RWPE1 (cell line): ENCODE measurements at regions not wholly inside any gene's neighbourhood (a gene's known extent, or its start where the extent isn't known, plus 50 kb on each side); places are given as distances from the start of the nearest gene placed in this dataset.

Experiments
- CTCF ChIA-PET: fragments of 350-600 bp; sonication (Branson Sonifier 250); formaldehyde crosslinking; extraction: SDS; loops from one replicate; lab custom pipeline; 2021; lab: Yijun Ruan, JAX
- POLR2A ChIA-PET: fragments of 400-600 bp; formaldehyde crosslinking; extraction: SDS; loops from one replicate; lab custom pipeline; 2020; ENCODE audit warnings: antibody characterized with exemption; ENCODE audit not compliant: low non-redundant PET; lab: Yijun Ruan, JAX
- DNase-seq: peaks from one replicate; pipeline ENCODE4 v3.0.0; 2012; ENCODE audit warnings: low spot score
- H3K27ac ChIP-seq: fragments of 450-650 bp; 2 replicates; pipeline ENCODE4 v1.5.1; 2017
- CTCF ChIP-seq: fragments of 450-650 bp; conservative IDR thresholded peaks from 2 replicates; pipeline ENCODE4 v1.5.1; 2017; ENCODE audit warnings: low read depth, mild to moderate bottlenecking

DNA sequence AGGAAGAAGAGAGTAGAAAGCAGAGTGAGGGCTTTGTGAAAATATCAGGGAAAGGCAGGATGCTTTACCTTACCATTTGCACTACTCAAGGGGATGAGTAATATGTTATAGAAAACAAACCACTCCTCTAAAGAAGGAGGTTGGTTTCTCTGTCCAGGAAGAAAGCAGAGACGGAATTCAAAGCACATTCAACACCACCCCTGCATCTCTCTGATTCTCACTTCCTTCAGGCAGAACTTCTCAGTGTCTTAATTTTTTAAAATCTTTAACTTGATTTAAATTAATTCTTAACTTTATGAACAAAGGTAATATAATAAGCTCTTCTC is 82.4 kb downstream of the NR2F2 start:
- ChIA-PET POLR2A (no interaction called here), CTCF (no interaction called here)
- TF ChIP-seq CTCF: no peak
- H3K27ac ChIP-seq: no peak overlapping the region
- DNase-seq: no peak

DNA sequence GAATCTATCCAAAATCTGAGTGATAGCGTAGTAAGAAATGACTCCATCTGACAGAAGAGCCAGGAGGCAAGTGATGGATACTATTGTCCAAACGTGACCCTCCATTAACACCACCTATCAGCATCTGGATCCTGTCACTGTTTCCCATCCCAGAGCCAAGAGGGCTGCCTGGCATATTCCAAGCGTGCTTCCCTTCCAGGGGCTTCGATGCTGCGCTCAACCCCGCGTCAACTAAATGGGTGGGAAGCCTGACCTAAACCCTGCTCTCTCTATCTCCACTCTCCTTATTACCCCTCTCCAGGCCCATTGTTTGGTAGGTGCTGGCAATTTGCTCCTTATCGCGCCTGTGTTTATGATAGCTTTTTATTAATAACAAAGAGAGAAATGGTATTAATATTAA is 83.2 kb downstream of the NR2F2 start:
- no peak for DNase-seq
- TF ChIP-seq CTCF: no peak
- no peak overlapping the region for H3K27ac ChIP-seq
- CTCF ChIA-PET: no interaction called here
- POLR2A ChIA-PET: no interaction called here

DNA sequence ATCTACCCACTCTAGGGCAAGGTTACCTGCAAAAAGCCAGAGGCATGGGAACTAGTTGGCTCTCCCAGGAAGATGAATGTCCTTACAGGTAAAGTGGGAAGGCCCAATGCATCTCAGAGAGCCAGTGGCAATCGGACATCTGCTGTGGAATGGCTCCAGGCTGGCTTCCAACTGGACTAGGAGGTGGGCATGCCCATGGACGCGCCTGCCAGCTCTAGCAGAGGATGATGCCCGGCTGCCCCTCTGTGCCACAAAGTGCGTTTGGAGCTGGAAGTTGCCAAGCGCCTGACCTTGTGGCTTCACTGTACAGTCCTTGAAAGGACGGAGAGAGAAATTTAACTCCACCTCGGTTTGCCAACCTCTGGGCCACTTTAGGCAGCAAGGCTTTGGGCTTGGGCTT is 84.4 kb downstream of the NR2F2 start:
- H3K27ac ChIP-seq: no peak overlapping the region
- DNase-seq: no peak
- CTCF ChIA-PET: interaction anchor here (0.5 kb wide), 1 partner anchor 16 kb away, joined by 3 read pairs; no protein-coding TSS in a partner anchor
- POLR2A ChIA-PET: no interaction called here
- TF ChIP-seq CTCF: no peak

DNA sequence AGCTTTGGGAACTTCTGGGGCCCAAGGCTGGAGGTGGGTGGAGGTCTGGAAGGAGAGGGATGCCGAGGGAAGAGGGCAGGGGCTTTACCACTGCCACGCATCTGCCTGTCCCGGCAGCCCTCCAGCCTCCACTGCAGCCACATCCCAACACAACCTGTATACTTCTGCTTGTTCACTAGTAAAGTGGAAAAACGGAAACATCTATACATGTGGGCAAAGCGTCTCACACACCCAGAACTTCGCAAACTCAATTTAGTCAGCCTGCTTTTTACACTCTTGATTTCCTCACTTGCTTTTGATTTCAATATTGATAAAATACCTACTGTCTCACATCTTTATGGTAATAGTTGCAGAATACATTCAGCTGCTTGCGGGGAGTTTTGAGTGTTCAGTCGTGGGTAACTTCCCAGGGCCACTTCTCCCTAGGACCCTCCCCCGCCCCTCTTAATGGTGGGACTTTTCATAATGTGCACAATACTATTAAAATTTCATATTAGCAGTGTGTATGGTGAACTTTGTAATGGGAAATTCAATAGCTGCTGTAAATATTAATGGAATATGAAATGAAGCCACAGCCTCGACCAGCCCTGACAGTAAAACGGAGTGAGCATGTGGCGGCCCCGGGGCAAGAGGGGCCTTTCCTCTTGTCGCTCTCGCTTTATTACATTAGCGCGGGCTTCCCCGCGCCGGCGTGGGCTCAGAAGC is 85.2 kb downstream of the NR2F2 start:
- H3K27ac ChIP-seq: no peak overlapping the region
- CTCF ChIA-PET: no interaction called here
- TF ChIP-seq CTCF: no peak
- POLR2A ChIA-PET: no interaction called here
- no peak for DNase-seq

DNA sequence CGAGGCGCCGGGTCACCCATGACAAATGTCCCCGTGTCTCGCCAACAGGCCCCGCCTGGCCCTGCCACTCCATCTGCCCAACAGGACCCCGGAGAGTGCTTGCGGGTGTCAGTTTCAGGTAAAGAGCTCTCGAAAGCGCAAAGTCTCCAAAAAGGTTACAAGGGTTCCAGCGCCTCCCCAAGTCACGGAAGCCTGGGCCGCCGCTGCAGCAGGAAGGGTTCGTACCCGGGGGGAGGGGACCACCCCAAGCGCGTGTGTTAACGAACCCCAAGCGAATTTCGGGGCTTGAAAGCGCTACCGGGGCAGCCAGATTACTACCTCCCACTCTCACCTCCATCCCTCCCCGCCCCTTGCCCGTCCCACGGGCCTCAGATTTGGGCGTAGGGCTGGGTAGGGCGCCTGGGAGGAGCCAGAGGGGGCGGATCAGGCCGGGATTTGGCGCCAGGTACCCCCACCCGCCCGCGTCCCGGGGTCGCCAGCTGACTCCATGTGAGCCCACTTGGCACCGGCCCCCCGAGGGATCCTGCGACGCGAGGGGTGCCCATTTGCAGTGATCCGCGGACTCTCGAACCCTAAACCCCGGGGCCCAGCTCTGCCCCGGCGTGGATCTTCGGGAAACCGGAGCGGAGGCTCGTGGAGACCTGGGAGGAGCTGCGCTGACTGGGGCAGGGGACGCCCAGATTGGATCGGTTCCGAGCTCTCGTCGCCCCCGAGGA is 85.9 kb downstream of the NR2F2 start:
- no peak for DNase-seq
- POLR2A ChIA-PET: interaction anchor here (0.6 kb wide), 1 partner anchor 1729 kb away, joined by 3 read pairs; no protein-coding TSS in a partner anchor
- CTCF ChIA-PET: interaction anchor here (0.5 to 1.0 kb wide), 5 partner anchors 18 to 683 kb away, joined by 3 to 7 read pairs (median 4); no protein-coding TSS in a partner anchor
- no peak overlapping the region for H3K27ac ChIP-seq
- TF ChIP-seq CTCF: no peak

DNA sequence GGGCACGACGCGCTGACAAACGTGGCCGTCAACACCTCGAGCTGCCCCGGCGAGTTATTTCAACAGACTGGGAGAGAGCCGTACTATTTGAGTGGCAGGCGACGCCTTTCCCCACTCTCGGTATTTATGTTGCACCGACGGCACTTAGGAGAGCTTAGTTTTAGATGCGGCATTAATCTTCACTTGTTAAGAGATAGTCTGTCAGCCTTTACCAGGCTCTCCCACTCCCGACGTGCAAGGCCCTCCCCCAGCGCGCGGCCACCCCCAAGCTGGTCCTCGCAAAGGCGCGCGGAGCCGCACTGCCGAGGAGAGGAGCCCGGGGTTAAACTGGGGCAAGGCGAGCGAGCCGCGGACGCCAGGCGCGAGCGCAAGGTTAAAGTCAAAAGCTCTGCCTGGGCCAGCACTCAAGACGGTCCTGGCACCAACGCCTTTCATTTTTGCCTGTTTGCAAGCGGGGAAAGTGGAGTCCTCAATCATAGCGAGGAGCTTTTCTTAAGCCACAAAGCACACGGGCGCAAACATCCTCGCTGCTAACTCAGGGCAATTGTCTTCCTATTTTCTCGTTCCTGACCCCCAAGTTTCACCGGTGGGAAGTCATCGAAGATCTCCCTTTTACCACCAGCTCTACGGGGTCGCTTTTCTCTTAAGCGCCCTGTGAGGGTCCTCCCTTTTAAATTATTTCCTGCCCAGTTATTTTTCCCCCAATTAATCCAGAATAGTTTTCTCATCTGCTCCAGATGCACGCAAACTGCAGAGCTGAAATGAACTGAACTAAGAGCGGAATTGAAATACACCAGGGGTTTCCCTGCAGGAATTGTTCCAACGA is 86.6 kb downstream of the NR2F2 start:
- ChIA-PET POLR2A (interaction anchor here (0.6 kb wide), 1 partner anchor 1728 kb away, joined by 3 read pairs; no protein-coding TSS in a partner anchor), CTCF (interaction anchor here (0.5 to 1.0 kb wide), 5 partner anchors 17 to 682 kb away, joined by 3 to 7 read pairs (median 4); no protein-coding TSS in a partner anchor)
- no peak for TF ChIP-seq CTCF
- no peak overlapping the region for H3K27ac ChIP-seq
- no peak for DNase-seq
